LNCaP clone FGC (cell line): ENCODE measurements at regions not wholly inside any gene's neighbourhood (a gene's known extent, or its start where the extent isn't known, plus 50 kb on each side); places are given as distances from the start of the nearest gene placed in this dataset.
"Not testable (repeated sequence)": the region's sequence is repeated elsewhere in the genome, so short reads cannot be mapped to it uniquely, and the experiment has no call there.

Source experiments
- DNase-seq: peaks from one replicate; pipeline ENCODE4 v3.0.0-alpha.2; 2011; ENCODE audit warnings: low read depth
- H3K4me3 ChIP-seq: 2 replicates; pipeline ENCODE4 v1.5.1; 2011; ENCODE audit warnings: mild to moderate bottlenecking, low read depth, low read length, control low read depth
- TF ChIP-seq, protein P1 (sequence below): IDR thresholded peaks from 2 replicates; pipeline ENCODE4 v1.5.1; 2012; ENCODE audit warnings: mild to moderate bottlenecking; ENCODE audit not compliant: control insufficient read depth, insufficient read depth; ENCODE audit errors: extremely low read depth

DNA sequence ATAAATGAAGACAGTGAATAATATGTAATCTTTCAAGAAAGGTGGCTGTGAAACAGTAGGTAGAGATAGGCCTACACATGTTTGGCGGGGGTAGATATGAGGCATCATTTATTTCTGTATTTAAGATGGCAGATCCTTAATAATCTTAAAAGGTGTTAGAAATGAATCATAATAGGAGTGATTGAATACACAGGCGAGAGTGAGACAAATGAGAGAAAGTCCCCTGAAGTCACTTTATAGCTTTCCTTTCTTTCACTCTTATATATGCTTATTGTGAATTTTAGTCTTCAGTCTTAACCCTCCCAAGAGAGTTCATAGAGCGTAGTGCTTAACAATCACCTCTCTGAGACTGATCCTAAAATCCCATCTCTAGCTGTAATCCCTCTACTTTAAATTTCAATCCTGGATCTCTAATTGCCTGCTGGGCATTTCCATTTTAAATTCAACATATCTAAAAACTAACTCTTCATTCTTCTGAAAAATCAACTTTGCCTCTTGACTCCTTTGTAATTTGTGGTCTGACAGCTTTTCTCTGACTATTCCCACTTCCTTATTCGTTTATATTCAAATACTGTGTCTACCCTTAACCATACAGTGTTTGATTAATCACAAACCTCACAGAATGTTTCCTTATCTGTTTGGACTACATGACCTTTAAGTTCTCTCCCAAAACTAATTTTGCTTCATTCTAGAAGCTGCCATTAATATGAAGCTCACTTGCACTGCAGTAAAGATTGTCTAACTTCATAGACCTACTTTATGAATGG lies 463.7 kb upstream of the FSIP2 start:
- H3K4me3 ChIP-seq = no peak overlapping the region
- DNase-seq = no peak
- TF ChIP-seq, protein P1, sequence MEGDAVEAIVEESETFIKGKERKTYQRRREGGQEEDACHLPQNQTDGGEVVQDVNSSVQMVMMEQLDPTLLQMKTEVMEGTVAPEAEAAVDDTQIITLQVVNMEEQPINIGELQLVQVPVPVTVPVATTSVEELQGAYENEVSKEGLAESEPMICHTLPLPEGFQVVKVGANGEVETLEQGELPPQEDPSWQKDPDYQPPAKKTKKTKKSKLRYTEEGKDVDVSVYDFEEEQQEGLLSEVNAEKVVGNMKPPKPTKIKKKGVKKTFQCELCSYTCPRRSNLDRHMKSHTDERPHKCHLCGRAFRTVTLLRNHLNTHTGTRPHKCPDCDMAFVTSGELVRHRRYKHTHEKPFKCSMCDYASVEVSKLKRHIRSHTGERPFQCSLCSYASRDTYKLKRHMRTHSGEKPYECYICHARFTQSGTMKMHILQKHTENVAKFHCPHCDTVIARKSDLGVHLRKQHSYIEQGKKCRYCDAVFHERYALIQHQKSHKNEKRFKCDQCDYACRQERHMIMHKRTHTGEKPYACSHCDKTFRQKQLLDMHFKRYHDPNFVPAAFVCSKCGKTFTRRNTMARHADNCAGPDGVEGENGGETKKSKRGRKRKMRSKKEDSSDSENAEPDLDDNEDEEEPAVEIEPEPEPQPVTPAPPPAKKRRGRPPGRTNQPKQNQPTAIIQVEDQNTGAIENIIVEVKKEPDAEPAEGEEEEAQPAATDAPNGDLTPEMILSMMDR = no peak

DNA sequence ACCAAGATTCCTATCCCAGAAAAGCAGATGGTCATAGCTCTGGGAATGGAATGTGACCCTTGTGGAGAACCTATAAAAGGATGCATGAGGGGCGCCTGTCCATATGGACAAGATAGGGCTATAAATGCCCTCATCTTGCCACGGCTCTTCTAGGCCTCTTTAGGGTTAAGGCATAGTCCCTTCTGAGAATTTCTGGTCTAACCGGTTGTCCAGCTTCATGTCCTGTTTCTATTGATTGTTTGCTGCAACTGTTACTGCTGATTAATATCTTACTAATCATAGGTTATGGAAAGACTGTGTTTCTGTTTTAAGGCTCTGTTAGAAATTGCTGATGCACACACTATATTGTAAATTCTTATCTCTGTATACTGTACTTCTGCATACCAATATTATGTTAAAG lies 462.6 kb upstream of the FSIP2 start:
- DNase-seq = peak; percentile 28

DNA sequence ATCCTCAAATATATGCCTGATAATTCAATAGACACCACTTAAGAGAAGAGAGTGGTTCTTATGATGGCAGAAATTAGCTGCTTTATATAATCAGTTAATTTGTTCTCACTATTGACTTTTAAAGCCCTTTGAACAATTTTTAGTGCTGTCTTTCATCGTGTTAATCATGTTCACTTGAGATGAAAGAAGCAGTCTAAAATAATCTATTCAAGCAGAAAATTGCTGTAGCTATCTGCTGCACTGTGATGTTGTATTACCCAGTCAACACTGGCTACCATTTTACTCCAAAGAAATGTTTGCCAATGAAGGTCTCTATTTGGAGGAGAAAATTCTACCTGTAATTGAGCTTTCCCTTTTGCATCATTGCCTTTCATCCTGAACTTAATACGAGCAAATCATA lies 459.8 kb upstream of the FSIP2 start:
- TF ChIP-seq, protein P1 = no peak
- no peak for DNase-seq
- no peak overlapping the region for H3K4me3 ChIP-seq

More for the DNA sequence above, 462.6 kb upstream of the FSIP2 start:
- not testable (repeated sequence) for H3K4me3 ChIP-seq

DNA sequence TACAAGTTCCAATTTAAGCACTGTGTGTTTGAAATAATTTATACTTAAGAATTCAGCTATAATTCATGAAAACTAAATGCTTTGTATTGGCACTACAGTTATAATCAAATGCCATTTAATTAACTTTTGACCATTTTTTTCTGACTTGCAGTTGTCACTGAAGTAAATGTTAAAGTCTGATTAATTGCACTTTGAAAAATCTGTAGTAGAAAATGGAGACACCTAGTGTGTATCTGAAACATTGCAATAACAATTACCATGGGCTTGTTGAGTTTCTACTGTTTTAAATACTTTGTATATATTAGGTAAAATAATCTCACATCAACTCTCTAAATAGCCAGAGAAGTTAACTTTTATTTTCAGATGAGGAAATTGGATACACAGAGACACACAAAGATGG lies 458.6 kb upstream of the FSIP2 start:
- DNase-seq = no peak
- TF ChIP-seq, protein P1 = peak; percentile 26
- no peak overlapping the region for H3K4me3 ChIP-seq

DNA sequence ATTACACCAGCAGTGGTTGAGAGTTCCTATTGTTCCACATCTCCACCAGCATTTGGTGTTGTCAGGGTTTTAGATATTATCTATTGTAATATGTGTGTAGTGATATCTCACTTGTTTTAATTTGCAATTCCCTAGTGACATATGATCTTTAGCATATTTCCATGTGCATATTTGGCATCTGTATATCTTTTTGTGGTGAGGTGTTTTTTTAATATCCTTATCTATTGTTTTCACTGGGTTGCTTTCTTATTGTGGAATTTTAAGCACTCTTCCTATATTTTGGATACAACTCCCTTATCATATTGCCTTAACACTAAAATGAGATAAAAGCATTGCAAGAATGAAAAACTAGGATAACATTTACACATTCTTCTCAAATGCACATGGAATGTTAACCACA lies 453.9 kb upstream of the FSIP2 start:
- TF ChIP-seq, protein P1 = no peak
- no peak overlapping the region for H3K4me3 ChIP-seq
- DNase-seq = no peak

DNA sequence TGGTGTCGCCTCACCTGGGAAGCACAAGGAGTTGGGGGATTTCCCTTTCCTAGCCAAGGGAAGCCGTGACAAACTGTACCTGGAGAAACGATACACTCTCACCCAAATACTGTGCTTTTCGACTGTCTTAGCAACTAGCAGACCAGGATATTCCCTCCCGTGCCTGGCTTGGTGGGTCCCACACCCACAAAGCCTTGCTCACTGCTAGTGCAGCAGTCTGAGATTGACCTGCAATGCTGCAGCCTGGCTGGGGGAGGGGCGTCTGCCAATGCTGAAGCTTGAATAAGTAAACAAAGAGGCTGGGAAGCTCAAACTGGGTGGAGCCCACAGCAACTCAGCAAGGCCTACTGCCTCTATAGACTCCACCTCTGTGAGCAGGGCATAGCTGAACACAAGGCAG lies 448.6 kb upstream of the FSIP2 start:
- not testable (repeated sequence) for H3K4me3 ChIP-seq, DNase-seq

DNA sequence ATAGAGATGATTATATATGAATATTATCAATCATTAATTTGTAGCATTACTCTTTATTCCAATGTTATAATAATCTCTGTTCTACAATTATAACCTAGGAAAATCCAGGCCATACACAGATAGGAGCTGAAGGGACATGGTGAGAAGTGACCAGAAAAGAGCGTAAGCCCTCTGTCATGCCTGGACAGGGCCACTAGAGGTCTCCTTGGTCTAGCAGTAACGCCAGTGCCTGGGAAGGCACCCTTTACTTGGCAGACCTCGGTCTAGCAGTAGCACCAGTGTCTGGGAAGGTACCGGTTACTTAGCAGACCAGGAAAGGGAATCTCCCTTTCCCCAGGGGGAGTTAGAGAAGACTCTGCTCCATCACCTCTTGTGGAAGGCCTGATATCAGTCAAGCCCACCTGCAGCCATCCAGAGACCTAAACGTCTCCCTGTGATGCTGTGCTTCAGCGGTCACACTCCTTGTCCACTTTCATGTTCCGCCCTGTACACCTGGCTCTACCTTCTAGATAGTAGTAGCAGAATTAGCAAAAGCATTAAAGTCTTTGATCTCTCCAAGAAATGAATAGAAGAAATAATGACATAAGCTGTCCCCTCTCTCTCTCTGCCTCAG lies 447.5 kb upstream of the FSIP2 start:
- no peak for DNase-seq
- H3K4me3 ChIP-seq = no peak overlapping the region
- TF ChIP-seq, protein P1 = peak; percentile 27

DNA sequence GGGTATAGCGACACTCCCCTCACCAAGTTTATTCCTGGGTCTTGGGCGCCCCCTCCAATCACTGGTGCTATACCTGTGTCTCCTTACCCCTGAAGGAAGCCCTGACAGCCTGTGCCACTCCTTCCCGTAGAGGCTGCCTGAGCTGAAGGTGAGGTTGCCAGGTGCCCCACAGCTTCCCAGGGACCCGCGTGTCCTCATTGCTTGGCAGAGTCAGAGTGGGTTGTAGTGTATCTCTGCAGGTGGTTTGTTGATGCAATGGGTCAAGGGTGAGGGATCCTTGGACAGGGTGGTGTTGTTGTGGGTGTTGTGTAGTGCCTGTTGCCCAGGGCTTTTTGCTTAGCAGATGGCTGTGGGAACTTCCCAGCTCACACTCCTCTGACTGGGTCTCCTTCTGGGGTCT lies 438.7 kb upstream of the FSIP2 start:
- no peak for DNase-seq
- TF ChIP-seq, protein P1 = no peak
- H3K4me3 ChIP-seq = no peak overlapping the region
